GM18867 (cell line): ENCODE measurements at regions not wholly inside any gene's neighbourhood (a gene's known extent, or its start where the extent isn't known, plus 50 kb on each side); places are given as distances from the start of the nearest gene placed in this dataset.

Source experiments
- ATAC-seq: cut with Tn5 transposase; IDR thresholded peaks from one replicate; pipeline ENCODE4 v1.9.1; 2021; ENCODE audit warnings: mild to moderate bottlenecking, moderate library complexity; ENCODE audit not compliant: unreplicated experiment

GRCh38 chr22:47333625-47334024, 571.2 kb downstream of the TBC1D22A start:
- ATAC-seq, result no peak

GRCh38 chr22:47332246-47332980, 570.0 kb downstream of the TBC1D22A start:
- no peak for ATAC-seq

- no peak for ATAC-seq
These were observed 569.3 kb downstream of the TBC1D22A start for GRCh38 chr22:47331750-47332149.

- ATAC-seq, result no peak
These were observed 567.5 kb downstream of the TBC1D22A start for GRCh38 chr22:47329727-47330650.

GRCh38 chr22:47328550-47329243, 566.2 kb downstream of the TBC1D22A start:
- ATAC-seq, result no peak

GRCh38 chr22:47327241-47327640, 564.8 kb downstream of the TBC1D22A start:
- no peak for ATAC-seq

- no peak for ATAC-seq
These were observed 562.8 kb downstream of the TBC1D22A start for GRCh38 chr22:47325249-47325648.

- ATAC-seq, result no peak
These were observed 562.1 kb downstream of the TBC1D22A start for GRCh38 chr22:47324435-47324990.

- no peak for ATAC-seq
These were observed 561.1 kb downstream of the TBC1D22A start for GRCh38 chr22:47323518-47323917.

- ATAC-seq, result no peak
These were observed 560.4 kb downstream of the TBC1D22A start for GRCh38 chr22:47322854-47323253.

GRCh38 chr22:47320560-47320959, 558.1 kb downstream of the TBC1D22A start:
- ATAC-seq, result no peak

GRCh38 chr22:47318041-47318737, 555.7 kb downstream of the TBC1D22A start:
- ATAC-seq, result no peak

GRCh38 chr22:47315862-47316419, 553.5 kb downstream of the TBC1D22A start:
- no peak for ATAC-seq

- ATAC-seq, result no peak
These were observed 548.2 kb downstream of the TBC1D22A start for GRCh38 chr22:47310601-47311000.

GRCh38 chr22:47309946-47310345, 547.5 kb downstream of the TBC1D22A start:
- ATAC-seq, result no peak

GRCh38 chr22:47309476-47309875, 547.0 kb downstream of the TBC1D22A start:
- no peak for ATAC-seq

GRCh38 chr22:47308886-47309285, 546.4 kb downstream of the TBC1D22A start:
- ATAC-seq, result no peak

GRCh38 chr22:47307822-47308221, 545.4 kb downstream of the TBC1D22A start:
- ATAC-seq, result no peak

GRCh38 chr22:47307326-47307725, 544.9 kb downstream of the TBC1D22A start:
- ATAC-seq, result no peak

- no peak for ATAC-seq
These were observed 542.4 kb downstream of the TBC1D22A start for GRCh38 chr22:47304854-47305253.
